Suprapubic skin (tissue), 3 donors: ENCODE measurements at regions not wholly inside any gene's neighbourhood (a gene's known extent, or its start where the extent isn't known, plus 50 kb on each side); places are given as distances from the start of the nearest gene placed in this dataset.

Source experiments
- POLR2AphosphoS5 ChIP-seq, 3 donors: sonication (generic); formaldehyde crosslinking; IDR thresholded peaks; one replicate each; pipeline ENCODE4 v1.6.1; 2017; ENCODE audit warnings: antibody characterized with exemption in 3 of 3
- TF ChIP-seq, protein P1 (sequence below), 2 donors: fragments of 200-600 bp in 1 of 2; fragments of 450-650 bp in 1 of 2; sonication (generic) in 1 of 2; IDR thresholded peaks; one replicate each; pipeline ENCODE4 v1.5.1; 2016 to 2019; ENCODE audit warnings: antibody characterized with exemption in 2 of 2, mild to moderate bottlenecking in 1 of 2, moderate library complexity in 1 of 2

DNA sequence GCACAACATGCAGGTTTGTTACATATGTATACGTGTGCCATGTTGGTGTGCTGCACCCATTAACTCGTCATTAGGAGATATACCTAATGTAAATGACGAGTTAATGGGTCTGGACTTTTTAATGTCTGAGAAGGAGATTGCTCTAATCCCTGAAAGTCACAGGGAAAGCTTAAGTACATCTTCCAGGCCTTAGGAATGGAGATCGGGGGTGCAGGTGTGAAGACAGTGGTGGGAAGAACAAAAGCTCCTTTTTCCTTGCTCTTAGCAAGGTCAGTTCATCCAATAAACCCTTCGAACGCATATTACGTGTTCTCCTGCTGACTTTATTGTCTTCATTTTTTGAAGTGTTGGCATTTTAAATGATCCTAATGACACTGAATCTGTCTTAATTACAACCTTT lies 50.8 kb upstream of the LAMA1 start:
- TF ChIP-seq, protein P1, sequence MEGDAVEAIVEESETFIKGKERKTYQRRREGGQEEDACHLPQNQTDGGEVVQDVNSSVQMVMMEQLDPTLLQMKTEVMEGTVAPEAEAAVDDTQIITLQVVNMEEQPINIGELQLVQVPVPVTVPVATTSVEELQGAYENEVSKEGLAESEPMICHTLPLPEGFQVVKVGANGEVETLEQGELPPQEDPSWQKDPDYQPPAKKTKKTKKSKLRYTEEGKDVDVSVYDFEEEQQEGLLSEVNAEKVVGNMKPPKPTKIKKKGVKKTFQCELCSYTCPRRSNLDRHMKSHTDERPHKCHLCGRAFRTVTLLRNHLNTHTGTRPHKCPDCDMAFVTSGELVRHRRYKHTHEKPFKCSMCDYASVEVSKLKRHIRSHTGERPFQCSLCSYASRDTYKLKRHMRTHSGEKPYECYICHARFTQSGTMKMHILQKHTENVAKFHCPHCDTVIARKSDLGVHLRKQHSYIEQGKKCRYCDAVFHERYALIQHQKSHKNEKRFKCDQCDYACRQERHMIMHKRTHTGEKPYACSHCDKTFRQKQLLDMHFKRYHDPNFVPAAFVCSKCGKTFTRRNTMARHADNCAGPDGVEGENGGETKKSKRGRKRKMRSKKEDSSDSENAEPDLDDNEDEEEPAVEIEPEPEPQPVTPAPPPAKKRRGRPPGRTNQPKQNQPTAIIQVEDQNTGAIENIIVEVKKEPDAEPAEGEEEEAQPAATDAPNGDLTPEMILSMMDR (IDR thresholded peaks at IDR 0.05) = no peak
- no peak for TF ChIP-seq POLR2AphosphoS5 (IDR thresholded peaks at IDR 0.05)
